ENCODE measurements at regions not wholly inside any gene's neighbourhood (a gene's known extent, or its start where the extent isn't known, plus 50 kb on each side); places are given as distances from the start of the nearest gene placed in this dataset.

DNA sequence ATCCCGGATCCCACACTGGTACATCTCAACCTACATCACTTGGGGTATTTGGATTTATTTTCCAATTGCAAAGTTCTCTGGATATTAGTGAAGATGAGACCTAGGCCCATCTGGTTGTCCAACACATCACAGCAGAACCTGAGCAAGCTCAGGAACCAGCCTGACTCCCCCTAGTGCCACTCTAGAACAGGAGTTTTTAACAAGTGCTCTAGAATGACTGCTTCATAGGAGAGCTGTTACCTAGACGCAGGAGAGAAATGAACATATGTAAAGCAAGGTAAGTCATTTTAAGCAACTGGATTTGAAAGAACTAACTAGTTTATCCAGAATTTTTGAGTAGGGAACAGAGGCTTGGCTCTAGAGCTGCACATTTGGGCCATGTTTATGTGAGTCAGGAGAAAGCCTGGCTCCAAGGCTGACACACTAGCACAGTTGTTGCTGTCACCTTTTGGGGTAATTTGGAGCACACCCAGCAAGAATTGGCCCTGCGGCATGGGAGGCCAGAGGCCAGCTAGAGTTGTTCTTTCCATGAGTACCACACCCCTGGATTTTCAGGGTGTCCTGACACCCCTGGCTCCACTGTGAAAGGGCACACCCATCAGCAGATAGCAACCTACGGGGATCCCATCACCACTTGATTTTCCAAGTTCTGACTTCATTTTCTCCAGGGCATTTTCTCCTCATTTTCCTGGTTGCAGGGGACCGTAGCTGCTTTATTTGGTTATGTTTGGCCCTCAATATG lies 110.9 kb upstream of the LPAR1 start:
- H3K27ac ChIP-seq: no peak overlapping the region
- no peaks in the 10 kb centered on the region for H3K9me3 ChIP-seq
- H3K4me3 ChIP-seq: no peak overlapping the region
- no peaks in the 10 kb centered on the region for H3K4me1 ChIP-seq
- no peak for DNase-seq
- 80 to 86% methylated on average over 5 of the region's 5 CpGs for WGBS, 2 donors
- no peak for TF ChIP-seq POLR2A (IDR thresholded peaks at IDR 0.05)
- TF ChIP-seq, protein P1, sequence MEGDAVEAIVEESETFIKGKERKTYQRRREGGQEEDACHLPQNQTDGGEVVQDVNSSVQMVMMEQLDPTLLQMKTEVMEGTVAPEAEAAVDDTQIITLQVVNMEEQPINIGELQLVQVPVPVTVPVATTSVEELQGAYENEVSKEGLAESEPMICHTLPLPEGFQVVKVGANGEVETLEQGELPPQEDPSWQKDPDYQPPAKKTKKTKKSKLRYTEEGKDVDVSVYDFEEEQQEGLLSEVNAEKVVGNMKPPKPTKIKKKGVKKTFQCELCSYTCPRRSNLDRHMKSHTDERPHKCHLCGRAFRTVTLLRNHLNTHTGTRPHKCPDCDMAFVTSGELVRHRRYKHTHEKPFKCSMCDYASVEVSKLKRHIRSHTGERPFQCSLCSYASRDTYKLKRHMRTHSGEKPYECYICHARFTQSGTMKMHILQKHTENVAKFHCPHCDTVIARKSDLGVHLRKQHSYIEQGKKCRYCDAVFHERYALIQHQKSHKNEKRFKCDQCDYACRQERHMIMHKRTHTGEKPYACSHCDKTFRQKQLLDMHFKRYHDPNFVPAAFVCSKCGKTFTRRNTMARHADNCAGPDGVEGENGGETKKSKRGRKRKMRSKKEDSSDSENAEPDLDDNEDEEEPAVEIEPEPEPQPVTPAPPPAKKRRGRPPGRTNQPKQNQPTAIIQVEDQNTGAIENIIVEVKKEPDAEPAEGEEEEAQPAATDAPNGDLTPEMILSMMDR (IDR thresholded peaks at IDR 0.05): no peak
- intact Hi-C loops (cut with DNase I; ENCODE audit: low total_unique reads): no loop called here
- no peaks in the 10 kb centered on the region for H3K36me3 ChIP-seq (ENCODE audit: low read depth, missing control alignments)
- H3K27me3 ChIP-seq: no peaks in the 10 kb centered on the region

DNA sequence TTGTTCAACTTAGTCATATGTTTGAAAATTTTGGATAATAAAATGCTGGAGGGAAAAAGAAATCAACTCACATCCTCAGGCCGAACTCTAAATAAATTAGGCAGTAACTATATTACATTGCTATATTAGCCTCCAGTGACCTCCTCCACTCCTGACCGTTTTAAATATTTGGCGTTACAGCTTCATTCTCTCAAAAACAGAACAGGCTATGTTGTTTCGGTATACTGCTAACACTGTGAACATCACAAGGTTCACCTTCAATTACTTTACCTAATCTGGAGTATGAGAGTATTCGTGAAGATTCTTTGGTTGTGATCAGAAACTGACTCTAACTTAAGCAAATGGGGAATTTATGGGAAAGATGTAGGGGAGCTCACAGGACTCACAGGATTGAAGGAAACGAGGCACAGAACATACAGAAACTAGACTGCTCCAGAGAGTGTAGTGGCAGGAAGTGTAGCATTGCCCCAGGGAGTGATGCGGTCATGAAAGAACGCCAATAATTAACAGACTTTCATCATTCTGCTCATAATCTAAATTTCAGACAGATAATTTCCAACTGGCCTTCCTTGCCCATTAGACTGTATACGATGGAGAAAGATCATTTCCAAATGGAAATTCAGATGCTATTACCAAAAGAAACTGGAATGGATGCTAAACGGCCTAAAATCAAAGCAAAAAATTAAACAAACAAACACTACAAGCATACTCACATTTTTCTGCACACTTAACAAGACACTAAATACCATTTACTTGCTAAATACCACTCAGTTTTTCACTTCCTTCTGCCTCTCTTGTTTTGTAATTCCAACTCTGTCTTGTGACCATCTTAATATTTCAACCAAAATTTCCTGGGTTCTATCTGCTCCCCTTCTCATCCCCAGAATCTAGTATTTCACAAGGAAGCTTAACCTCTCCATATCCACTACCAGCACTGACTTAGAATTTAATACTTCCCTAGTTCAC lies 110.1 kb upstream of the LPAR1 start:
- WGBS, 2 donors: 61 to 62% methylated on average over 10 of the region's 10 CpGs

DNA sequence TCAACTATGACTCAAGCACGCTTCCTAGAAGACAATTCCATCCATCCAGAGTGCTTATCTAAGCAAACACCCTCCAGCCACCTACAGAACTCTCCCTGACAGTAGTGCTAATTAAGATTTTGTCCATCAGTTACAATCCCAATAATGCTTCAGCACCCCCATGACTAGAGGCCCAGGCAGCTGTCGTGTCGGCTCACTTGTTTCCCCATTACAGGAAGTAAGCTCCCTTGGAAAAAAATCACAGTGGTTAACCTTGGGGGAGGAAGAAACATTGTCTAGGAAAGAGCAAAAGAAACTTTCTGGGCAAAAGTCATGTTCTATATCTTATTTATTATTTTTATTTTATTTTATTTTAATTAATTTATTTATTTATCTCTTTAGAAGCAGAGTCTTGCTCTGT lies 108.8 kb upstream of the LPAR1 start:
- Histone ChIP-seq H3K9me3 (no peaks in the 10 kb centered on the region), H3K4me1 (no peaks in the 10 kb centered on the region), H3K27me3 (no peaks in the 10 kb centered on the region), H3K27ac (no peak overlapping the region), H3K4me3 (no peak overlapping the region), H3K36me3 (ENCODE audit: low read depth, missing control alignments) (no peaks in the 10 kb centered on the region)
- WGBS, 2 donors: 82 to 84% methylated on average over 3 of the region's 3 CpGs
- intact Hi-C loops (cut with DNase I; ENCODE audit: low total_unique reads): no loop called here
- TF ChIP-seq POLR2A (IDR thresholded peaks at IDR 0.05): no peak
- TF ChIP-seq, protein P1 (IDR thresholded peaks at IDR 0.05): no peak
- no peak for DNase-seq

More for the DNA sequence above, 110.1 kb upstream of the LPAR1 start:
- no peak overlapping the region for H3K4me3 ChIP-seq
- no peaks in the 10 kb centered on the region for H3K36me3 ChIP-seq (ENCODE audit: low read depth, missing control alignments)
- no peak for DNase-seq
- no peak for TF ChIP-seq POLR2A (IDR thresholded peaks at IDR 0.05)
- TF ChIP-seq, protein P1 (IDR thresholded peaks at IDR 0.05): no peak
- no peaks in the 10 kb centered on the region for H3K9me3 ChIP-seq
- no peaks in the 10 kb centered on the region for H3K4me1 ChIP-seq
- intact Hi-C loops (cut with DNase I; ENCODE audit: low total_unique reads): no loop called here
- H3K27me3 ChIP-seq: no peaks in the 10 kb centered on the region
- no peak overlapping the region for H3K27ac ChIP-seq

DNA sequence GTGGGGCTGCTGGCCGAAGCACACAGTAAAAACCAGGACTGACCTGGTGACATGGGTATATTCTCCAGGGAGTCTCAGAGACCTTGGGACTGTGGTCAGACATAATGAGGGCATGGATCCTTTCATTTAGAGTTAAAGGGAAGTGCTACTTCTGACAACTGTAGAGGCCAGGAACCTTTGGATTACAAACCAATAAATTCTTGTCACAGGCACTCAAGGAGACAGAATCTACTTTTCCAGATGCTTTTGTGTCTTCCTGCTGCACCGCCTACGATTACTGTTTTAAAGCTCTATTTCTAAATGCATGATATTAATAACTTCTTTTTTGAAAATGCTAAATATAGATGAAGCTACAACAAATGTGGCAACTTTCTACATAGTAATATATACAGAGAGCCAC lies 106.5 kb upstream of the LPAR1 start:
- Histone ChIP-seq H3K36me3 (ENCODE audit: low read depth, missing control alignments) (no peaks in the 10 kb centered on the region), H3K9me3 (no peaks in the 10 kb centered on the region), H3K4me3 (no peak overlapping the region), H3K27ac (no peak overlapping the region), H3K27me3 (no peaks in the 10 kb centered on the region), H3K4me1 (no peaks in the 10 kb centered on the region)
- TF ChIP-seq, protein P1 (IDR thresholded peaks at IDR 0.05): no peak
- TF ChIP-seq POLR2A (IDR thresholded peaks at IDR 0.05): no peak
- WGBS, 2 donors: 69 to 77% methylated on average over 3 of the region's 3 CpGs
- no peak for DNase-seq
- intact Hi-C loops (cut with DNase I; ENCODE audit: low total_unique reads): no loop called here

Measured in testis (tissue), 2 donors.